Erythroblast (primary cell): ENCODE measurements at regions not wholly inside any gene's neighbourhood (a gene's known extent, or its start where the extent isn't known, plus 50 kb on each side); places are given as distances from the start of the nearest gene placed in this dataset.

Experiments used
- GATA1 ChIP-seq: IDR thresholded peaks from 2 replicates; pipeline ENCODE4 v1.6.1; 2011; ENCODE audit warnings: low read depth, mild to moderate bottlenecking, control low read depth, low read length, moderate library complexity
- POLR2A ChIP-seq: IDR thresholded peaks from 2 replicates; pipeline ENCODE4 v1.6.1; 2011; ENCODE audit warnings: mild to moderate bottlenecking, low read length

DNA sequence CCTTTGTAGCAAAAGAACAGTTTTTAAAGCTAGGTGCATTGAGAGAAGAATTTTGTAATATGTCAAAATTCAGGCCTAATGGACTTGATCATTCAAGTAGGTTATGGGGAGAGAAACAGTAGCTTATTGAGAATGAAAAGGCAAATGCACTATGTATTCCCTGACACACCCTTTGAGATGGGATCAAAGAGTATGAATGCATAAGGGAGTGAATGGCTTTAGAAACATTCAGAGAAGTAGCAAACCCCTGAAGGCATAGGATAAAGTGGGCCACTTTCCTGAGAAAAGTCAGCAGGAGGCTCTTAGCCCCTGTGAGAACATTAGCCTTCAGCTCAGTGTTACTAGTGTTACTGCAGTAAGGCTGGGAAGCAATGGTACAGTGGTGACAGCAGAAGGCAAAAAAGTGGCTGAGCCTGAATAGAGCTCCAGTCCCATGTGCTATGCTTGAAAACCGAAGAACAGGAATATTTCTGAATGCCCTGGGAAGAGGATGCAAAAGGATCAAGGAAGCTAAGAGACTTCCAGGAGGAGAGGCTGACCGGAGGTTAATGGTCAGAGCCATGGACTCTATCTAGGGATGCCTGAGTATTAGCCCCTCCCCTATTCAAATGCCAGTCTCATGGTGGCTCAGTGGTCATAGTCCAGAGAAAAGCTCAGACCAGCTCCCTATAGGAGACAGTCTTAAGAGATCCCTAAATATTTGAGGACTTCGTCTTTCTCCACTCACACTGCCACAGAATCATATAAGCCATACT lies 218.2 kb upstream of the SGO1 start:
- TF ChIP-seq POLR2A = no peak
- no peak for TF ChIP-seq GATA1
